ENCODE measurements at regions not wholly inside any gene's neighbourhood (a gene's known extent, or its start where the extent isn't known, plus 50 kb on each side); places are given as distances from the start of the nearest gene placed in this dataset.

DNA sequence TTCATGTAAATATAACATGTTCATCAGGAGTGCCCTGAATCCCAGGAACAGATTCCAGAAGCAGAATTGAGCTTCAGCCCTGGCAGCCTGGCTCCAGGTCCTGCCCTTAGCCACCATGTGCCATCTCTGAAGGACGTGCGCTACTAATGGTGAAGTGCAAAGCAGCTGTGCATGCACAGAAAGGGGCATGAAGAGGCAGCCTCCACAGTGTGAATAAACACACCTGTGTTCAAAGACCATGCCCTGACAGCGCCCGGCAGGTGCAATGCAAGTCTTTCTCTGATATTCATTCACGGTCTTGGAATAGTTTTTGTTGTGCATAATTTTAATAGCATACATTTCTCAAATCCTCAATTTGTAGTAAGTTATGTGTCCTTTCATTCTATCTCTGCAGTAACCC, 250.4 kb upstream of the TCERG1L start (continued):
- TF ChIP-seq, protein P1, sequence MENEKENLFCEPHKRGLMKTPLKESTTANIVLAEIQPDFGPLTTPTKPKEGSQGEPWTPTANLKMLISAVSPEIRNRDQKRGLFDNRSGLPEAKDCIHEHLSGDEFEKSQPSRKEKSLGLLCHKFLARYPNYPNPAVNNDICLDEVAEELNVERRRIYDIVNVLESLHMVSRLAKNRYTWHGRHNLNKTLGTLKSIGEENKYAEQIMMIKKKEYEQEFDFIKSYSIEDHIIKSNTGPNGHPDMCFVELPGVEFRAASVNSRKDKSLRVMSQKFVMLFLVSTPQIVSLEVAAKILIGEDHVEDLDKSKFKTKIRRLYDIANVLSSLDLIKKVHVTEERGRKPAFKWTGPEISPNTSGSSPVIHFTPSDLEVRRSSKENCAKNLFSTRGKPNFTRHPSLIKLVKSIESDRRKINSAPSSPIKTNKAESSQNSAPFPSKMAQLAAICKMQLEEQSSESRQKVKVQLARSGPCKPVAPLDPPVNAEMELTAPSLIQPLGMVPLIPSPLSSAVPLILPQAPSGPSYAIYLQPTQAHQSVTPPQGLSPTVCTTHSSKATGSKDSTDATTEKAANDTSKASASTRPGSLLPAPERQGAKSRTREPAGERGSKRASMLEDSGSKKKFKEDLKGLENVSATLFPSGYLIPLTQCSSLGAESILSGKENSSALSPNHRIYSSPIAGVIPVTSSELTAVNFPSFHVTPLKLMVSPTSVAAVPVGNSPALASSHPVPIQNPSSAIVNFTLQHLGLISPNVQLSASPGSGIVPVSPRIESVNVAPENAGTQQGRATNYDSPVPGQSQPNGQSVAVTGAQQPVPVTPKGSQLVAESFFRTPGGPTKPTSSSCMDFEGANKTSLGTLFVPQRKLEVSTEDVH (IDR thresholded peaks at IDR 0.05; ENCODE audit: low read depth, partially characterized antibody): no peak
- TF ChIP-seq, protein P2, sequence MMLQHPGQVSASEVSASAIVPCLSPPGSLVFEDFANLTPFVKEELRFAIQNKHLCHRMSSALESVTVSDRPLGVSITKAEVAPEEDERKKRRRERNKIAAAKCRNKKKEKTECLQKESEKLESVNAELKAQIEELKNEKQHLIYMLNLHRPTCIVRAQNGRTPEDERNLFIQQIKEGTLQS (IDR thresholded peaks at IDR 0.05; ENCODE audit: borderline replicate concordance, extremely low read depth, low read depth, low read length): no peak
- no peak for TF ChIP-seq ZSCAN29 (IDR thresholded peaks at IDR 0.05)
- TF ChIP-seq, protein P3, sequence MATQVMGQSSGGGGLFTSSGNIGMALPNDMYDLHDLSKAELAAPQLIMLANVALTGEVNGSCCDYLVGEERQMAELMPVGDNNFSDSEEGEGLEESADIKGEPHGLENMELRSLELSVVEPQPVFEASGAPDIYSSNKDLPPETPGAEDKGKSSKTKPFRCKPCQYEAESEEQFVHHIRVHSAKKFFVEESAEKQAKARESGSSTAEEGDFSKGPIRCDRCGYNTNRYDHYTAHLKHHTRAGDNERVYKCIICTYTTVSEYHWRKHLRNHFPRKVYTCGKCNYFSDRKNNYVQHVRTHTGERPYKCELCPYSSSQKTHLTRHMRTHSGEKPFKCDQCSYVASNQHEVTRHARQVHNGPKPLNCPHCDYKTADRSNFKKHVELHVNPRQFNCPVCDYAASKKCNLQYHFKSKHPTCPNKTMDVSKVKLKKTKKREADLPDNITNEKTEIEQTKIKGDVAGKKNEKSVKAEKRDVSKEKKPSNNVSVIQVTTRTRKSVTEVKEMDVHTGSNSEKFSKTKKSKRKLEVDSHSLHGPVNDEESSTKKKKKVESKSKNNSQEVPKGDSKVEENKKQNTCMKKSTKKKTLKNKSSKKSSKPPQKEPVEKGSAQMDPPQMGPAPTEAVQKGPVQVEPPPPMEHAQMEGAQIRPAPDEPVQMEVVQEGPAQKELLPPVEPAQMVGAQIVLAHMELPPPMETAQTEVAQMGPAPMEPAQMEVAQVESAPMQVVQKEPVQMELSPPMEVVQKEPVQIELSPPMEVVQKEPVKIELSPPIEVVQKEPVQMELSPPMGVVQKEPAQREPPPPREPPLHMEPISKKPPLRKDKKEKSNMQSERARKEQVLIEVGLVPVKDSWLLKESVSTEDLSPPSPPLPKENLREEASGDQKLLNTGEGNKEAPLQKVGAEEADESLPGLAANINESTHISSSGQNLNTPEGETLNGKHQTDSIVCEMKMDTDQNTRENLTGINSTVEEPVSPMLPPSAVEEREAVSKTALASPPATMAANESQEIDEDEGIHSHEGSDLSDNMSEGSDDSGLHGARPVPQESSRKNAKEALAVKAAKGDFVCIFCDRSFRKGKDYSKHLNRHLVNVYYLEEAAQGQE (IDR thresholded peaks at IDR 0.05; ENCODE audit: low read depth, low read length): no peak
- no peak for TF ChIP-seq TARDBP (IDR thresholded peaks at IDR 0.05; ENCODE audit: borderline replicate concordance)
- TF ChIP-seq NFXL1 (IDR thresholded peaks at IDR 0.05; ENCODE audit: borderline replicate concordance): no peak
- no peak for TF ChIP-seq SPI1 (IDR thresholded peaks at IDR 0.05; ENCODE audit: borderline replicate concordance, insufficient read depth, low read depth, low read length)
- no peak for TF ChIP-seq RCOR1 (conservative IDR thresholded peaks at IDR 0.05; ENCODE audit: low read depth, low read length)
- no peak for TF ChIP-seq SMAD1 (IDR thresholded peaks at IDR 0.05; ENCODE audit: low read depth, partially characterized antibody)
- TF ChIP-seq, protein P4, sequence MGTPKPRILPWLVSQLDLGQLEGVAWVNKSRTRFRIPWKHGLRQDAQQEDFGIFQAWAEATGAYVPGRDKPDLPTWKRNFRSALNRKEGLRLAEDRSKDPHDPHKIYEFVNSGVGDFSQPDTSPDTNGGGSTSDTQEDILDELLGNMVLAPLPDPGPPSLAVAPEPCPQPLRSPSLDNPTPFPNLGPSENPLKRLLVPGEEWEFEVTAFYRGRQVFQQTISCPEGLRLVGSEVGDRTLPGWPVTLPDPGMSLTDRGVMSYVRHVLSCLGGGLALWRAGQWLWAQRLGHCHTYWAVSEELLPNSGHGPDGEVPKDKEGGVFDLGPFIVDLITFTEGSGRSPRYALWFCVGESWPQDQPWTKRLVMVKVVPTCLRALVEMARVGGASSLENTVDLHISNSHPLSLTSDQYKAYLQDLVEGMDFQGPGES (IDR thresholded peaks at IDR 0.05): no peak
